LNCaP clone FGC (cell line): ENCODE measurements at regions not wholly inside any gene's neighbourhood (a gene's known extent, or its start where the extent isn't known, plus 50 kb on each side); places are given as distances from the start of the nearest gene placed in this dataset.

Experiments used
- DNase-seq: peaks from one replicate; pipeline ENCODE4 v3.0.0-alpha.2; 2011; ENCODE audit warnings: low read depth
- H3K4me3 ChIP-seq: 2 replicates; pipeline ENCODE4 v1.5.1; 2011; ENCODE audit warnings: mild to moderate bottlenecking, low read depth, low read length, control low read depth
- CTCF ChIP-seq: IDR thresholded peaks from 2 replicates; pipeline ENCODE4 v1.5.1; 2012; ENCODE audit warnings: mild to moderate bottlenecking; ENCODE audit not compliant: control insufficient read depth, insufficient read depth; ENCODE audit errors: extremely low read depth

GRCh38 chr14:53792909-53793308 lies 163.7 kb downstream of the BMP4 start:
- TF ChIP-seq CTCF, result no peak
- DNase-seq, result no peak

GRCh38 chr14:53790731-53791500 lies 165.7 kb downstream of the BMP4 start:
- no peak overlapping the region for H3K4me3 ChIP-seq
- TF ChIP-seq CTCF, result no peak
- DNase-seq, result no peak

More at GRCh38 chr14:53792909-53793308, 163.7 kb downstream of the BMP4 start:
- H3K4me3 ChIP-seq, result no peak overlapping the region

GRCh38 chr14:53788566-53788965 lies 168.1 kb downstream of the BMP4 start:
- TF ChIP-seq CTCF, result no peak
- no peak for DNase-seq
- H3K4me3 ChIP-seq, result no peak overlapping the region

- TF ChIP-seq CTCF, result no peak
- no peak for DNase-seq
- H3K4me3 ChIP-seq, result no peak overlapping the region
Measured at GRCh38 chr14:53786045-53786444, 170.6 kb downstream of the BMP4 start.

- H3K4me3 ChIP-seq, result no peak overlapping the region
- TF ChIP-seq CTCF, result no peak
- no peak for DNase-seq
Measured at GRCh38 chr14:53784688-53785087, 171.9 kb downstream of the BMP4 start.

- no peak for TF ChIP-seq CTCF
- no peak overlapping the region for H3K4me3 ChIP-seq
- no peak for DNase-seq
Measured at GRCh38 chr14:53783256-53783655, 173.4 kb downstream of the BMP4 start.

- no peak for TF ChIP-seq CTCF
- DNase-seq, result no peak
- no peak overlapping the region for H3K4me3 ChIP-seq
Measured at GRCh38 chr14:53780051-53780555, 176.5 kb downstream of the BMP4 start.
